ENCODE measurements at regions not wholly inside any gene's neighbourhood (a gene's known extent, or its start where the extent isn't known, plus 50 kb on each side); places are given as distances from the start of the nearest gene placed in this dataset.

GRCh38 chr3:178480274-178480673 is 56.0 kb upstream of the KCNMB2 start:
- DNase-seq (no peak), ATAC-seq (no peak)
- Histone ChIP-seq H3K27me3 (ENCODE audit: insufficient read depth in 3 of 3, low read length in 2 of 3) (no peaks in the 10 kb centered on the region), H3K36me3 (ENCODE audit: insufficient read depth in 1 of 2, low read depth in 1 of 2) (no peaks in the 10 kb centered on the region), H3K4me1 (no peaks in the 10 kb centered on the region), H3K27ac (no peak overlapping the region), H3K4me3 (no peak overlapping the region), H3K9me3 (no peaks in the 10 kb centered on the region)
- intact Hi-C loops (cut with DNase I): no loop called here
- 89 to 94% (median 92%) methylated on average over 5 of the region's 5 CpGs for WGBS, 3 donors
- TF ChIP-seq CTCF (IDR thresholded peaks at IDR 0.05): no peak

GRCh38 chr3:178480795-178481194 is 55.4 kb upstream of the KCNMB2 start:
- no peak overlapping the region for H3K4me3 ChIP-seq
- H3K4me1 ChIP-seq: no peaks in the 10 kb centered on the region
- H3K27ac ChIP-seq: no peak overlapping the region
- no peaks in the 10 kb centered on the region for H3K36me3 ChIP-seq (ENCODE audit: insufficient read depth in 1 of 2, low read depth in 1 of 2)
- intact Hi-C loops (cut with DNase I): no loop called here
- no peaks in the 10 kb centered on the region for H3K9me3 ChIP-seq
- no peak for ATAC-seq
- no peak for DNase-seq
- 86 to 91% (median 91%) methylated on average over 4 of the region's 4 CpGs for WGBS, 3 donors
- H3K27me3 ChIP-seq (ENCODE audit: insufficient read depth in 3 of 3, low read length in 2 of 3): no peaks in the 10 kb centered on the region
- TF ChIP-seq CTCF (IDR thresholded peaks at IDR 0.05): no peak

- intact Hi-C loops (cut with DNase I): no loop called here
- 23 to 42% (median 30%) methylated on average over 3 of the region's 3 CpGs for WGBS, 3 donors
- DNase-seq: no peak
- no peak overlapping the region for H3K4me3 ChIP-seq
- no peaks in the 10 kb centered on the region for H3K36me3 ChIP-seq (ENCODE audit: insufficient read depth in 1 of 2, low read depth in 1 of 2)
- no peak for TF ChIP-seq CTCF (IDR thresholded peaks at IDR 0.05)
- H3K4me1 ChIP-seq: no peaks in the 10 kb centered on the region
- H3K9me3 ChIP-seq: no peaks in the 10 kb centered on the region
- H3K27me3 ChIP-seq (ENCODE audit: insufficient read depth in 3 of 3, low read length in 2 of 3): no peaks in the 10 kb centered on the region
- ATAC-seq: peak in 3 of 4 donors; percentile 64 to 71 (median 67)
- H3K27ac ChIP-seq: no peak overlapping the region
These were observed 53.3 kb upstream of the KCNMB2 start for GRCh38 chr3:178482981-178483380.

- Histone ChIP-seq H3K27ac (no peak overlapping the region), H3K27me3 (ENCODE audit: insufficient read depth in 3 of 3, low read length in 2 of 3) (no peaks in the 10 kb centered on the region), H3K4me1 (no peaks in the 10 kb centered on the region), H3K9me3 (no peaks in the 10 kb centered on the region), H3K4me3 (no peak overlapping the region), H3K36me3 (ENCODE audit: insufficient read depth in 1 of 2, low read depth in 1 of 2) (no peaks in the 10 kb centered on the region)
- TF ChIP-seq CTCF (IDR thresholded peaks at IDR 0.05): no peak
- no peak for DNase-seq
- intact Hi-C loops (cut with DNase I): no loop called here
- 50 to 64% (median 63%) methylated on average over 2 of the region's 2 CpGs for WGBS, 3 donors
- ATAC-seq: no peak
These were observed 52.5 kb upstream of the KCNMB2 start for GRCh38 chr3:178483704-178484103.

GRCh38 chr3:178485756-178486155 is 50.5 kb upstream of the KCNMB2 start:
- Histone ChIP-seq H3K36me3 (ENCODE audit: insufficient read depth in 1 of 2, low read depth in 1 of 2) (no peaks in the 10 kb centered on the region), H3K27ac (no peak overlapping the region), H3K4me1 (no peaks in the 10 kb centered on the region), H3K27me3 (ENCODE audit: insufficient read depth in 3 of 3, low read length in 2 of 3) (no peaks in the 10 kb centered on the region), H3K9me3 (no peaks in the 10 kb centered on the region), H3K4me3 (no peak overlapping the region)
- WGBS, 3 donors: 41 to 54% (median 44%) methylated on average over 4 of the region's 4 CpGs
- no peak for TF ChIP-seq CTCF (IDR thresholded peaks at IDR 0.05)
- intact Hi-C loops (cut with DNase I): no loop called here
- ATAC-seq (no peak), DNase-seq (no peak)
